HEK293 (cell line): ENCODE measurements at regions not wholly inside any gene's neighbourhood (a gene's known extent, or its start where the extent isn't known, plus 50 kb on each side); places are given as distances from the start of the nearest gene placed in this dataset.

ENCODE experiments used
- CTCF ChIA-PET: fragments of 350-600 bp; formaldehyde crosslinking; extraction: SDS; loops from one replicate; lab custom pipeline; 2021; ENCODE audit warnings: antibody characterized with exemption; lab: Yijun Ruan, JAX
- POLR2A ChIA-PET: fragments of 300-600 bp; formaldehyde crosslinking; extraction: SDS; loops from one replicate; lab custom pipeline; 2020; ENCODE audit warnings: antibody characterized with exemption, inconsistent platforms; lab: Yijun Ruan, JAX
- H3K27ac ChIP-seq: fragments of 200-500 bp; sonication (Bioruptor generic); 2 replicates; pipeline ENCODE4 v1.5.1; 2014; ENCODE audit warnings: low read depth, low read length, control low read depth, inconsistent platforms; ENCODE audit errors: extremely low read depth
- H3K36me3 ChIP-seq, 2 experiments: fragments of 200-500 bp in 1 of 2; sonication (Bioruptor generic) in 1 of 2; 1 replicate in 1 of 2; 2 replicates in 1 of 2; pipeline ENCODE4 v1.5.1; 2014 to 2017; ENCODE audit warnings: inconsistent platforms in 2 of 2, low read length in 2 of 2; ENCODE audit not compliant: control insufficient read depth in 2 of 2, insufficient read depth in 1 of 2
- H3K4me1 ChIP-seq: fragments of 200-500 bp; sonication (Bioruptor generic); 2 replicates; pipeline ENCODE4 v1.5.1; 2014; ENCODE audit warnings: mild to moderate bottlenecking, low read length, inconsistent platforms; ENCODE audit not compliant: control insufficient read depth, insufficient read depth
- H3K4me3 ChIP-seq: 2 replicates; pipeline ENCODE4 v1.5.1; 2011; ENCODE audit warnings: low read depth, mild to moderate bottlenecking, control low read depth, low read length, moderate library complexity
- H3K9me3 ChIP-seq: fragments of 200-500 bp; sonication (Bioruptor generic); 2 replicates; pipeline ENCODE4 v1.5.1; 2014; ENCODE audit warnings: low read depth, low read length, inconsistent platforms; ENCODE audit not compliant: control insufficient read depth, insufficient read depth
- GLIS1 ChIP-seq: fragments of 450-650 bp; formaldehyde crosslinking; IDR thresholded peaks from 2 replicates; pipeline ENCODE4 v1.5.1; 2016; ENCODE audit warnings: missing biosample characterization, missing genetic modification characterization
- KLF1 ChIP-seq: fragments of 450-650 bp; formaldehyde crosslinking; IDR thresholded peaks from 2 replicates; pipeline ENCODE4 v1.5.1; 2016; ENCODE audit warnings: missing biosample characterization, missing genetic modification characterization
- PRDM6 ChIP-seq: fragments of 450-650 bp; formaldehyde crosslinking; IDR thresholded peaks from 2 replicates; pipeline ENCODE4 v1.5.1; 2017; ENCODE audit warnings: missing biosample characterization, missing genetic modification characterization
- SCRT1 ChIP-seq: fragments of 450-650 bp; formaldehyde crosslinking; IDR thresholded peaks from 2 replicates; pipeline ENCODE4 v1.5.1; 2016; ENCODE audit warnings: missing biosample characterization, missing genetic modification characterization, borderline replicate concordance
- SETDB1 ChIP-seq: IDR thresholded peaks from one replicate; pipeline ENCODE4 v1.6.1; 2017; ENCODE audit warnings: mild to moderate bottlenecking, low read length, moderate library complexity, mixed read lengths; ENCODE audit not compliant: insufficient read length
- WT1 ChIP-seq: fragments of 450-650 bp; formaldehyde crosslinking; IDR thresholded peaks from 2 replicates; pipeline ENCODE4 v1.5.1; 2016; ENCODE audit warnings: missing biosample characterization, missing genetic modification characterization
- ZBTB11 ChIP-seq: fragments of 450-650 bp; formaldehyde crosslinking; conservative IDR thresholded peaks from 2 replicates; pipeline ENCODE4 v1.5.1; 2016; ENCODE audit warnings: low read depth, missing biosample characterization, missing genetic modification characterization
- ZNF138 ChIP-seq: fragments of 450-650 bp; formaldehyde crosslinking; IDR thresholded peaks from 2 replicates; pipeline ENCODE4 v1.5.1; 2016; ENCODE audit warnings: missing biosample characterization, missing genetic modification characterization, borderline replicate concordance
- ZNF148 ChIP-seq: fragments of 450-650 bp; formaldehyde crosslinking; IDR thresholded peaks from 2 replicates; pipeline ENCODE4 v1.5.0; 2017; ENCODE audit warnings: missing biosample characterization, missing genetic modification characterization, borderline replicate concordance
- ZNF155 ChIP-seq: fragments of 450-650 bp; formaldehyde crosslinking; IDR thresholded peaks from 2 replicates; pipeline ENCODE4 v1.5.1; 2016; ENCODE audit warnings: missing biosample characterization, missing genetic modification characterization
- ZNF555 ChIP-seq: fragments of 450-650 bp; formaldehyde crosslinking; conservative IDR thresholded peaks from 2 replicates; pipeline ENCODE4 v1.5.1; 2017; ENCODE audit warnings: missing biosample characterization, mild to moderate bottlenecking, missing genetic modification characterization, inconsistent platforms
- ZNF624 ChIP-seq: fragments of 450-650 bp; formaldehyde crosslinking; IDR thresholded peaks from 2 replicates; pipeline ENCODE4 v1.5.1; 2017; ENCODE audit warnings: missing biosample characterization, missing genetic modification characterization
- ZNF639 ChIP-seq: fragments of 450-650 bp; formaldehyde crosslinking; IDR thresholded peaks from 2 replicates; pipeline ENCODE4 v1.5.1; 2016; ENCODE audit warnings: missing biosample characterization, missing genetic modification characterization
- ZNF670 ChIP-seq: fragments of 450-650 bp; formaldehyde crosslinking; IDR thresholded peaks from 2 replicates; pipeline ENCODE4 v1.5.1; 2016; ENCODE audit warnings: missing biosample characterization, missing genetic modification characterization, low read depth
- ZNF777 ChIP-seq: fragments of 450-650 bp; formaldehyde crosslinking; IDR thresholded peaks from 2 replicates; pipeline ENCODE4 v1.5.1; 2017; ENCODE audit warnings: missing biosample characterization, missing genetic modification characterization, borderline replicate concordance
- ZNF785 ChIP-seq: fragments of 450-650 bp; formaldehyde crosslinking; IDR thresholded peaks from 2 replicates; pipeline ENCODE4 v1.5.1; 2016; ENCODE audit warnings: missing biosample characterization, missing genetic modification characterization

- ChIA-PET POLR2A (no interaction called here), CTCF (no interaction called here)
- Histone ChIP-seq H3K36me3 (no peaks in the 10 kb centered on the region), H3K27ac (no peak overlapping the region), H3K4me3 (no peak overlapping the region), H3K9me3 (no peaks in the 10 kb centered on the region), H3K4me1 (no peaks in the 10 kb centered on the region)
- TF ChIP-seq ZNF777 (no peak), ZNF155 (tag by site-specific recombination) (no peak), ZNF138 (tag by site-specific recombination) (no peak), WT1 (tag by site-specific recombination) (no peak), ZNF639 (tag by site-specific recombination) (no peak), ZBTB11 (tag by site-specific recombination) (no peak), PRDM6 (no peak), ZNF555 (tag by site-specific recombination) (no peak), ZNF670 (tag by site-specific recombination) (no peak), GLIS1 (tag by site-specific recombination) (no peak), ZNF785 (tag by site-specific recombination) (no peak), ZNF624 (tag by site-specific recombination) (no peak), KLF1 (no peak), ZNF148 (tag by site-specific recombination) (no peak)
Measured at GRCh38 chr6:153735761-153736160, 303.3 kb upstream of the OPRM1 start.

GRCh38 chr6:153729189-153729588 lies 309.9 kb upstream of the OPRM1 start:
- ChIA-PET POLR2A (no interaction called here), CTCF (no interaction called here)
- peak; percentile 60 for TF ChIP-seq SETDB1
- no peak for TF ChIP-seq SCRT1 (tag by site-specific recombination)
- TF ChIP-seq, all 188 proteins: peak for 1
- Histone ChIP-seq H3K4me1 (no peaks in the 10 kb centered on the region), H3K27ac (no peak overlapping the region), H3K9me3 (no peaks in the 10 kb centered on the region), H3K36me3 (no peaks in the 10 kb centered on the region), H3K4me3 (no peak overlapping the region)
